Vagina (tissue), 2 donors: ENCODE measurements at regions not wholly inside any gene's neighbourhood (a gene's known extent, or its start where the extent isn't known, plus 50 kb on each side); places are given as distances from the start of the nearest gene placed in this dataset.

Experiments used
- DNase-seq, 2 donors: peaks; one replicate each; pipeline ENCODE4 v3.0.0-alpha.2; 2017; ENCODE audit errors: extremely low spot score in 2 of 2
- H3K27ac ChIP-seq: fragments of 200-600 bp; sonication (generic); one replicate; pipeline ENCODE4 v1.5.1; 2019
- H3K27me3 ChIP-seq: fragments of 200-600 bp; sonication (generic); one replicate; pipeline ENCODE4 v1.5.1; 2019
- H3K36me3 ChIP-seq, 2 donors: fragments of 200-600 bp; sonication (generic); one replicate each; pipeline ENCODE4 v1.5.1; 2017 to 2019
- H3K4me1 ChIP-seq: fragments of 200-600 bp; sonication (generic); one replicate; pipeline ENCODE4 v1.5.1; 2019
- H3K4me3 ChIP-seq, 2 donors: fragments of 200-600 bp; sonication (generic); 1 replicate in 1 of 2; 2 replicates in 1 of 2; pipeline ENCODE4 v1.5.1; 2016 to 2019
- H3K9me3 ChIP-seq: fragments of 200-600 bp; sonication (generic); one replicate; pipeline ENCODE4 v1.5.1; 2019
- POLR2A ChIP-seq, 2 donors: fragments of 450-650 bp; IDR thresholded peaks; one replicate each; pipeline ENCODE4 v1.6.1; 2017; ENCODE audit warnings: antibody characterized with exemption in 2 of 2, mild to moderate bottlenecking in 2 of 2, moderate library complexity in 2 of 2
- POLR2AphosphoS5 ChIP-seq, 2 donors: sonication (generic); formaldehyde crosslinking; IDR thresholded peaks; one replicate each; pipeline ENCODE4 v1.9.0; 2017; ENCODE audit warnings: antibody characterized with exemption in 2 of 2, mild to moderate bottlenecking in 2 of 2, low read depth in 1 of 2; ENCODE audit not compliant: insufficient read depth in 1 of 2
- intact Hi-C: fragments of 100-400 bp; cut with DNase I; formaldehyde crosslinking; loops from one replicate; pipeline ENCODE4 v1.15.1; 2023
- TF ChIP-seq, protein P1 (sequence below), 3 experiments: fragments of 450-650 bp in 2 of 3; fragments of 200-600 bp in 1 of 3; sonication (generic) in 1 of 3; IDR thresholded peaks; one replicate each; pipeline ENCODE4 v1.5.1; 2017 to 2019; ENCODE audit warnings: antibody characterized with exemption in 3 of 3, mild to moderate bottlenecking in 2 of 3, moderate library complexity in 2 of 3

DNA sequence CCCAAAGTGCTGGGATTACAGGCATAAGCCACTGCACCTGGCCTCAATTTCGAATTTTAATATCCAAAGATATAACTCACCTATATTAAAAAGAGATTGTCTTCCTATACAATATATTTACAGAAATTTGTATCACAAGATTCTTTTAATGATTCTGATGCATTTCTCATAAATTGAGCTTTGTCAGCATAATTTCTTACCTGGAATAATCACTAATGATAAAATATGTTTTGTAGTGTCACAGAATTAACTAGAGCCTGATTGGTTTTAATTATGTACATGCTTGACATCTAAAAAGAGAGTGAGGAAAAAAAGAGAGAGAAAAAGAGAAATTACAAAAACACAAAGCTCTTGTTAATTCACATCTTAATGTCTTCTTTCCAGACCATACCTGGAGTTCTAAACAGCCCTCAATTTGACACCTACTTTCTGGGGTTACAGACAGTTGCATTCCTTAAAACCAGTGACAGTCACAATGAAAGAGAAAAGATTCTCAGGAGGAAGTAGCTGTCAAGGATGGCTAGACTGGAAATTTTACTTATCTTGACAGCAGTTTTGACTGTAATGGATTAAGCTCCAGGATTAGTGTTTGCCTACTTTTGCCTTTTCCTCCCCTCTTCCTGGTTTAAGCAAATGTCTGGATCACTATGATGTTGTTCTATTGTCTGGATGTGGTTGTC lies 214.4 kb downstream of the SPRY2 start:
- no peaks in the 10 kb centered on the region for H3K9me3 ChIP-seq
- TF ChIP-seq, protein P1, sequence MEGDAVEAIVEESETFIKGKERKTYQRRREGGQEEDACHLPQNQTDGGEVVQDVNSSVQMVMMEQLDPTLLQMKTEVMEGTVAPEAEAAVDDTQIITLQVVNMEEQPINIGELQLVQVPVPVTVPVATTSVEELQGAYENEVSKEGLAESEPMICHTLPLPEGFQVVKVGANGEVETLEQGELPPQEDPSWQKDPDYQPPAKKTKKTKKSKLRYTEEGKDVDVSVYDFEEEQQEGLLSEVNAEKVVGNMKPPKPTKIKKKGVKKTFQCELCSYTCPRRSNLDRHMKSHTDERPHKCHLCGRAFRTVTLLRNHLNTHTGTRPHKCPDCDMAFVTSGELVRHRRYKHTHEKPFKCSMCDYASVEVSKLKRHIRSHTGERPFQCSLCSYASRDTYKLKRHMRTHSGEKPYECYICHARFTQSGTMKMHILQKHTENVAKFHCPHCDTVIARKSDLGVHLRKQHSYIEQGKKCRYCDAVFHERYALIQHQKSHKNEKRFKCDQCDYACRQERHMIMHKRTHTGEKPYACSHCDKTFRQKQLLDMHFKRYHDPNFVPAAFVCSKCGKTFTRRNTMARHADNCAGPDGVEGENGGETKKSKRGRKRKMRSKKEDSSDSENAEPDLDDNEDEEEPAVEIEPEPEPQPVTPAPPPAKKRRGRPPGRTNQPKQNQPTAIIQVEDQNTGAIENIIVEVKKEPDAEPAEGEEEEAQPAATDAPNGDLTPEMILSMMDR (IDR thresholded peaks at IDR 0.05), result no peak
- TF ChIP-seq POLR2AphosphoS5 (IDR thresholded peaks at IDR 0.05; ENCODE audit: insufficient read depth in 1 of 2, low read depth in 1 of 2) (no peak), POLR2A (IDR thresholded peaks at IDR 0.05) (no peak)
- no peaks in the 10 kb centered on the region for H3K27me3 ChIP-seq
- no peak overlapping the region for H3K4me3 ChIP-seq
- H3K36me3 ChIP-seq, result no peaks in the 10 kb centered on the region
- DNase-seq, result no peak
- no peak overlapping the region for H3K27ac ChIP-seq
- peaks cover 11% of the 10 kb centered on the region for H3K4me1 ChIP-seq
- intact Hi-C loops, result no loop called here

DNA sequence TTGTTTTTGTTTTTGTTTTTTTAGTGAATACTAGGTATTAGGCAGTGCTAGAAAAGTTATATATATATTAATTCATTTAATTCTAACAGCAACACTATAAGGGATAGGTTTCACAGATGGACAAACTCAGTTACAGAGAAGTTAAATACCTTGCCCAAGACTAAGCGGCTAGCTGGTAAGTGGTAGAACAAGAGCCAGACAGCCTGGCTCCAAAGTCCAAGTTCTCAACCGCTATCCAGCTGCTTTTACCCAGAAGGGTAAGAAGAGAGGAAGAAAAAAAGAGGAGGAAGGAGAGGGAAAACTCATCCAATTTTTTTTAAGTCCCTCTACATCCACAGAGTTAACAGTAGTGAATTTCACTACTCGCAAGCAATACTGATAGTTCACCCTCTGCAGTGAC lies 217.0 kb downstream of the SPRY2 start:
- Histone ChIP-seq H3K4me3 (no peak overlapping the region), H3K4me1 (no peaks in the 10 kb centered on the region), H3K36me3 (no peaks in the 10 kb centered on the region), H3K9me3 (no peaks in the 10 kb centered on the region), H3K27ac (no peak overlapping the region), H3K27me3 (no peaks in the 10 kb centered on the region)
- TF ChIP-seq POLR2AphosphoS5 (IDR thresholded peaks at IDR 0.05; ENCODE audit: insufficient read depth in 1 of 2, low read depth in 1 of 2) (no peak), POLR2A (IDR thresholded peaks at IDR 0.05) (no peak)
- TF ChIP-seq, protein P1 (IDR thresholded peaks at IDR 0.05), result no peak
- DNase-seq, result no peak
- intact Hi-C loops, result no loop called here

DNA sequence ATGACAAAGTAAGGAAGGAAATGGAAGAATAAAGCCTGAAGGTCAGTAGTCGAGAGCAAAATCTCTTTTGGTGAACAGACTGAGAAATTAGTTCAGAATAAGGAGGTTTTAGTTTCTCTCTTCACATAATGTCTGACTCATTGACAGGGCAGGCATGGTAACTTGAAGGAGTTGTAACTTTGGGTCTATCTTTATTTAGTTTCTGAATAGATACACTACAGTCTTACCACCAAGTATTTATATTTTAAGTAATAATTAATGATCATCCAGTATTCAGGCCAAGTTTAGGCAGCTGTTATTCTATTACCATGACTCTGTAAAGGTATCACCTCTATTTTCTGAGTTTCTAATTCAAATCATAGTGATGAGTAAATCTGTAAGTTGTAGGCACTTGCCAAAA lies 219.9 kb downstream of the SPRY2 start:
- Histone ChIP-seq H3K27ac (no peak overlapping the region), H3K36me3 (no peaks in the 10 kb centered on the region), H3K4me1 (no peaks in the 10 kb centered on the region), H3K27me3 (no peaks in the 10 kb centered on the region), H3K9me3 (no peaks in the 10 kb centered on the region), H3K4me3 (no peak overlapping the region)
- intact Hi-C loops, result no loop called here
- no peak for DNase-seq
- TF ChIP-seq POLR2AphosphoS5 (IDR thresholded peaks at IDR 0.05; ENCODE audit: insufficient read depth in 1 of 2, low read depth in 1 of 2) (no peak), POLR2A (IDR thresholded peaks at IDR 0.05) (no peak)
- TF ChIP-seq, protein P1 (IDR thresholded peaks at IDR 0.05), result no peak

DNA sequence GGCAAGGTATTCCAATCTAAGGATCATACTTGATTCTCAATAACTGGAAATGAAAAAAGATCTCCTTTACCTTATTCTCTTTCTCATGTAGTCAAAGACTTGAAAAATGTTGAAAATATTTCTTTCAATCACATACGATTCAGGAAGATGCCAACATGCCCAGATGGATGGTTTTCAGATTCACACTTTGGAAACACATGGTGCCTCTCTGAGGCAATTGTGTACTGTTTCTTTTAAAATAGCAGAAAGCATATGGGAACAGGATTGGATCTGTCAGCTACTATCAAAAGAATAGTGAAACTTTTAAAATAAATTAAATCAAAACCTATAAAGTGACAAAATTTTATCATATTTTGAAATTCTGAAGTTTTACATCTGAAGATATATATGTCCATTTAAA lies 222.4 kb downstream of the SPRY2 start:
- TF ChIP-seq POLR2A (IDR thresholded peaks at IDR 0.05), result no peak
- TF ChIP-seq, protein P1 (IDR thresholded peaks at IDR 0.05), result no peak
- no peak for TF ChIP-seq POLR2AphosphoS5 (IDR thresholded peaks at IDR 0.05; ENCODE audit: insufficient read depth in 1 of 2, low read depth in 1 of 2)
- H3K27ac ChIP-seq, result no peak overlapping the region
- no peaks in the 10 kb centered on the region for H3K9me3 ChIP-seq
- no peaks in the 10 kb centered on the region for H3K36me3 ChIP-seq
- intact Hi-C loops, result no loop called here
- no peak for DNase-seq
- no peaks in the 10 kb centered on the region for H3K4me1 ChIP-seq
- no peaks in the 10 kb centered on the region for H3K27me3 ChIP-seq
- H3K4me3 ChIP-seq, result no peak overlapping the region

DNA sequence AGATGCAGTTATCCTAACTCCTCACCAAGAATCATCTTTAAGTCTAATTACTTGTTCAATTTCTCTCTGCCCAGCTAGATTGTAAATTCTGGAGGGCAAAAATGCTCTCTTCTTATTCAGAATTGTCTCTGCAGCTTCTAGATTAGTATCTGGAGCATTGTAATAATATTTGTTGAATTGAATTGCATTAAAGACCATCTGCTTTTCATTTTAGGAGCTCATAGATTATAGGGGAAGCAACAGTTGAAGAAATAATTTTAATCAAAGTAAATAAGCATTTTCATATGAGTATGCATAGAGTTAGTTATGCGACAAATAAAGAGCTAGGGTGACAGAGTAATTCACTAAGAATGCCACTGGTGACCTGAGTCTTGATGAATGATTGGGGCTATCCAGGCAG lies 222.8 kb downstream of the SPRY2 start:
- no peaks in the 10 kb centered on the region for H3K9me3 ChIP-seq
- H3K27ac ChIP-seq, result no peak overlapping the region
- no peak overlapping the region for H3K4me3 ChIP-seq
- no peak for DNase-seq
- no peaks in the 10 kb centered on the region for H3K36me3 ChIP-seq
- TF ChIP-seq POLR2A (IDR thresholded peaks at IDR 0.05) (no peak), POLR2AphosphoS5 (IDR thresholded peaks at IDR 0.05; ENCODE audit: insufficient read depth in 1 of 2, low read depth in 1 of 2) (no peak)
- TF ChIP-seq, protein P1 (IDR thresholded peaks at IDR 0.05), result no peak
- no peaks in the 10 kb centered on the region for H3K4me1 ChIP-seq
- intact Hi-C loops, result no loop called here
- H3K27me3 ChIP-seq, result no peaks in the 10 kb centered on the region
